ENCODE measurements at regions not wholly inside any gene's neighbourhood (a gene's known extent, or its start where the extent isn't known, plus 50 kb on each side); places are given as distances from the start of the nearest gene placed in this dataset.

- no peak for TF ChIP-seq POLR2A (IDR thresholded peaks at IDR 0.05)
- TF ChIP-seq POLR2AphosphoS5 (IDR thresholded peaks at IDR 0.05), result no peak
These were observed 153.8 kb downstream of the AREG start for GRCh38 chr4:74598611-74599325.
